ENCODE measurements at regions not wholly inside any gene's neighbourhood (a gene's known extent, or its start where the extent isn't known, plus 50 kb on each side); places are given as distances from the start of the nearest gene placed in this dataset.
"Not testable (repeated sequence)": the region's sequence is repeated elsewhere in the genome, so short reads cannot be mapped to it uniquely, and the experiment has no call there.

- no peak for DNase-seq
Measured at GRCh38 chr1:212155219-212155618, 119.7 kb downstream of the DTL start.

- DNase-seq: no peak
Measured at GRCh38 chr1:212157252-212157651, 121.7 kb downstream of the DTL start.

DNA sequence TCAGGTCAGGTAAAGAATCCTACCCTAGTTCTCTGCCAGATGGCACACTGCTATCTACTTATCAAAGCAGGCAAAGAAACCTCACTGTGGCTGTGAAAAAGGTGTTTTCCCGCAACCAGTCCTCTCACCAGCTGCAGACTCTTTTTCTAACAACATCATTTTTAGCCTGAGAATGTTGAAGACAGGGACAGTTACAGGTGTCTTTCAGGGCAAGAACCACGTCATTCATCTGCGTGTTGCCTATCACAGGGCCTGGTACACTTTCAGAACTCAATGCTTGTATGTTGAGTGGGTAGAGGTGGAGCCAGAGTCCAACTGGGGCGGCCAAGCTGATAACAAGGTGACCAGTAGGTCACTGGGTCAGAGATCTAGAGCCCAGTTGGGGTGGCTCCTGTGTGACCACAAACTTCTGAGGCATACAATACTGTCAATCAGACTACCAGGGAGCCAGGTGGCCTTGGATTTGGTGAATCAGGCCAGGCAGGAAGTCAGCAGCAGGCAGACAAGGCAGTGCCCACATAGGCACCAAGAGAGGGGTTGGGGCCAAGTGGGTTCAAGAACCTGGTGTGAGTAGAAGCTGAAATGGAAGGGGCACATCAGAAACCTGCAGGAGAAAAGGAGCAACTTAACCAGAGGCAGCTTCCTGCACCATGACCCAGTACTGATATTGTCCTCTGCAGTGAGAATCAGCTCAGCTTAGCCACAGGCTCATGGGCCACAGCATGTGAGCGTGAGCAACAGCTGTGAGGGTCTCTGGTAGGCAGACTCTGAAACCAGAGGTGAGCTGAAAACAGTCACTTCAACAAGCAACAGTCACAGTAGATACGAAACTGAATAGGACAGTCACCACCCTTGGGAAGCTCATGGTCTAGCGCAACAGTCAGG, 123.6 kb downstream of the DTL start:
- no peak for DNase-seq

GRCh38 chr1:212161231-212161781, 123.9 kb upstream of the PPP2R5A start:
- DNase-seq: peak; percentile 37

GRCh38 chr1:212162635-212163034, 122.6 kb upstream of the PPP2R5A start:
- peak; percentile 14 for DNase-seq

DNA sequence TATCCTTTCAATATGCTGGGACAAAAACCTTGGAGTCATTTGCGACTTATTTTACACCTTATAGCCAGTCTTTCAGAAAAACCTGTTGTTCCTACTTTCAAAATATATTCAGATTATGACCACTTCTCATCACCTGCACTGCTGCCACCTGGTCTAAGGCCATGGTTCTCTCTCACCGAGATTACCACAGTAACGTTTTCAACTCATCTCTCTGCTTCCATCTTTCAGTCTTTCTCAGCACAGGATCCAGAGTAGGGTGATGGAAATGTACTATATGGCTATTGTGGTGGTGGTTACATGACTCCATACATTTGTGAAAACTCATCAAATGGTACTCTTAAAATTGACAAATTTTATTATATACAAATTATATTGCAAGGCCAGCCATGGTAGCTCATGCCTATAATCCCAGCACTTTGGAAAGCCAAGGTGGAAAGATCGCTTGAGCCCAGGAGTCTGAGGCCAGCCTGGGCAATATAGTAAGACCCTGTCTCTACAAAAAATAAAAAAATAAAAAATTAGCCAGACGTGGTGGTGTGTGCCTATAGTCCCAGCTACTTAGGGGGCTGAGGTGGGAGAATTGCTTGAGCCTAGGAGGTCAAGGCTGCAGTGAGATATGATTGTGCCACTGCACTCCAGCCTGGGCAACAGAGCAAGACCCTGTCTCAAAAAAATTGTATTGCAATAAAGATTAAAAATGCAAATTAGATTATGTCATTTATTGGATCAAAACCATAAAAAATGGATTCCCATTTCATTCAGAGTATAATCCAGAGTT, 120.9 kb upstream of the PPP2R5A start:
- no peak for DNase-seq

DNA sequence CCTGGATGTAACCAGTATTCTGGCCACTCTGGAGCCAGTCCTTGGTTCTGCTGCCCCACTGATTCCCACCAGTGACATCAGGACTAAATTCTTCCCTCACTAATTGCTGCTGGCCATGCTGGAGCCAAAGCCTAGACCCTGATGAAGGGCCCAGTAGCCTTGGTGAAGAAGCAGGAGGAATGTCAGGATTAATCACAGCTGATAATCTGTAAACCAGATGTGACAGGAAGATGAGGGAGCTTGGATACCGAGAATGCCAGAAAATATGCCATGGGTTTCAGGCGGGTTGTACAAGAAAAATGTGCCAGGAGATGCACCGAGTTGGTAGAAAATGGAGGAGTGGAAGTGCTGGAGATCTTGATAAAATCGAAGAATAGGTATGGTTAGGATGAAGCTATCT, 119.0 kb upstream of the PPP2R5A start:
- no peak for DNase-seq

- no peak for DNase-seq
Measured at GRCh38 chr1:212166644-212167043, 118.6 kb upstream of the PPP2R5A start.

DNA sequence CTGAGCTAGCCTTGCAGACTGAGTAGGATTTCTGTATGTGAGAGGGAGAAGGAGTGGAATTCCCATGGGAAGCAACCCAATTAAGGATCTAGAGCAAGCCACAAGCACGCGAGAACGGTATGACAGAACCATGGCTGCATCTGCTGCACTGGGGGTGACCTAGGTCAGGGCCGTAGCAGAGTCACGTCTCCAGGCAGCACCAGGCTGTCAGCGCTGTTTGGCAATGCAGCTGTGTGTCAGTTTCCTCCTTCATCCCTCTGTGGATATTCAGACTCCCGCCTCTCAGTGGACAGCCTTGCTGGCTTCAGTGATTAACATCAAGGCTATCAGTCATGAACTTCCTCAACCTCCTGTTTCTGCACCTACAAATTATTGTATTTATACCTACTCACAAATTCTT, 118.1 kb upstream of the PPP2R5A start:
- peak; percentile 76 for DNase-seq

GRCh38 chr1:212173567-212173966, 111.6 kb upstream of the PPP2R5A start:
- DNase-seq: peak; percentile 19

DNA sequence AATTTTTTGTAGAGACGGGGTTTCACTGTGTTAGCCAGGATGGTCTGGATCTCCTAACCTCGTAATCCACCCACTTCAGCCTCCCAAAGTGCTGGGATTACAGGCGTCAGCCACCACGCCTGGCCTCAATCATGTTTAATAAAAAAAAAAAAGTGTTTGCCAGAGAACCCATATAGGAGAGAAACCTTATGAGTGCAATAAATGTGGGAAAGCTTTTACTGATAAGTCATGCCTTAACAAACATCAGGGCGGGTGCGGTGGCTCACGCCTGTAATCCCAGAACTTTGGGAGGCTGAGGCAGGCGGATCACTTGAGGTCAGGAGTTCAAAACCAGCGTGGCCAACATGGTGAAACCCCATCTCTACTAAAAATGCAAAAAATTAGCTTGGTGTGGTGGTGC, 110.9 kb upstream of the PPP2R5A start:
- not testable (repeated sequence) for DNase-seq

DNA sequence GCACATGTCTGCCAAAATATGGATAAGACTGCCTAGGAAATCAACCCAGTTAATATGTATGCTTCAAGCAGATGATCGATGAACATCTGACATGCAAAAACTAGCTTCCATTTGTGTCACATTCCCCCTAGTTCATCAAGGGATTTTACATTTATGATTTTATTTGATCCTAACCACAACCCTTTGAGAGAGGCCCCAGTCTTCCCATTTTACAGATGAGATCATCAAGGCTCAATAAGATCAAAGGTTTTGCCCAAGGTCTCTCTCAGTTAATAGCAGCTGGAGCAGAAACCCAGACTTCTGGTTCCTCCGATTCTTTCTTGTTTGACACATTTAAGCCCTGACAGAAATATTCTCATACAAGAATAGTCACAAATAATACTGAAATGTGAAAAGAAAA, 107.7 kb upstream of the PPP2R5A start:
- DNase-seq: peak; percentile 20

- DNase-seq: peak; percentile 78
Measured at GRCh38 chr1:212178851-212179250, 106.4 kb upstream of the PPP2R5A start.

DNA sequence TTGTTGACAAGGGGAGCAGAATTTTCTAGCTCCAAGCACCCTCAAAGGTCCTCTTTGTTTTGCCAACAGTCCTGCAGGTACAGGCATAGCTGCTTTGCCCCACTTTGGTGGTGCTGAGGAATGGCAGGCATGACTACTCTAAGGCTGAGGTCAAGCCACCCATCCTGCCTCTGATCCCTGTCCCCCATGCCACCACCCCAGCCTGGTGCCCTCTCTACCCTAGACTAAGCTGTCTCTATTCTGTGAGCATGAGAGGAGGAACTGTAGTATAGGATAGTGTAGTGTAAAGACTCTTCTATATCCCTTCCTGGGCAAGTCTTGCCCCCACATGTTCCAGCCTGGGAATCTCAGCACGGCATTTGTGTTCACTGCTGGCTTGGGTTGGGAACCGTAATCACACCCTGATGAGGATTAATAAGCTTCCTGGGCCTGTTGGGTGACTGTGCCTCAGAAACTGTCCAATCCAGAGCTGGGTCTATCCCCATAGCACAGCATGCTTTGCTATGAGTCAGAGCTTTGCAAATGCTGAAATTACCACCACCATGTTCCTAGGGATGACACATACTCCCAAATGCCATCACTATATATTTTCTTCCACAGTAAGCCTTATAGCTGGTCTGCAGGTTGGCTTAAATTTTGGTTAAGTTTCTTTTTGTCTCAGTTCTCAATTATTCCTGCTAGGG, 105.7 kb upstream of the PPP2R5A start:
- peak; percentile 89 for DNase-seq

DNA sequence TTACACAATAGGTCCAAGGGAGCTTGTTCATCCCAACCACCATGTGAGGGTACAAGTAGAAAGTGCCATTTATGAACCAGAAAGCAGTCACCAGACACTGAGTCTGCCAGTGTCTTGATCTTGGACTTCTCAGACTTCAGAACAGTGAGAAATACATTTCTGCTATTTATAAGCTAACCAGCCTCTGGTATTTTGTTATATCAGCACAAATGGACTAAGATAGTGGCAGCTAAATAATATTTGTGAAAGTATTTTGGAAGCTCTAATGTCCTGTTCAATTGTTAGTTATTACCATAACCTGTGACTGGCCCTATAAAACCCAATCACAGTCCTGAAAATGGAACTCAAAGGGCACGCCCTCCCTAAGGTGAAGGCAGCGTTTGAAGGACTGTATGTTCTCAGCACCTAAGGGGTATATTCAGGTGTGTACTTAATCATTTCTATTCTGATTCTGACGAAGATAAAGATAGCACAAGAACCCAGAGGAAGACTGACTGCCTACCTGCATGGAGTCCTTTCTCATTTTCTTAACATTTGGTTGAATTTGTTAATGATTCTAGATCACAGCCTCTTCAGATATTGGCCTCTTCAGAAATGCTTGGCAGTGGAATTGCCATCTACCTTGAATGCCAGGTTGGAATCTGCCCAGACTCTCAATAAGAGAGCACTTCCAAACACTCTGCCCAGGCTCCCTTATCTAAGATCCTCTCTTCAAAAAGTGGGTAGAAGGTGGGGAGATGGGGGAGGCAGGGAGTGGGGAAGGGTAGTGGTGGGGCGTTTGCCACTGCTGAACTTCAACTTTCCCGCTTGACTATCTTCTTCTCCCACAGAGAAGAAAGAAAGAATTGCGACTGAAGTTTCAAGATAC, 104.0 kb upstream of the PPP2R5A start:
- no peak for DNase-seq

GRCh38 chr1:212182171-212182570, 103.0 kb upstream of the PPP2R5A start:
- peak; percentile 50 for DNase-seq

DNA sequence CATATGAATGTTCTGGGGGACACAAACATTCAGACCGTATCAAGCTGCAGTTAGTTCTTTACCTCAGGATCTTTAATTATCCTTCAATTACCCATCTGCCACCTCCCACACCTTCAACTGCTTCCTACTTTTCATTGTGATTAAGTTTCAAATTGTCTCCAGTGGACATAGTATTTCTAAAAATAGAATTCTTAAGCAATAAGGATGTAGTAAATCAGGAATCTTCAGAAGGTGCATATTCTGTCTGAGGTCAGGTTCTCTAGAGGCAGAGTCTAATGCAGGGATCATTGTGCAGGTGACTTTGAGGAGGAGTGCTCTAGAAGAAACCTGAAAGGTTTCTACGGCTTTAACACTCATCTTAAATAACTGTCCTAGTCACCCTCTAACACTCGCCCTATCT, 102.6 kb upstream of the PPP2R5A start:
- DNase-seq: peak; percentile 44

DNA sequence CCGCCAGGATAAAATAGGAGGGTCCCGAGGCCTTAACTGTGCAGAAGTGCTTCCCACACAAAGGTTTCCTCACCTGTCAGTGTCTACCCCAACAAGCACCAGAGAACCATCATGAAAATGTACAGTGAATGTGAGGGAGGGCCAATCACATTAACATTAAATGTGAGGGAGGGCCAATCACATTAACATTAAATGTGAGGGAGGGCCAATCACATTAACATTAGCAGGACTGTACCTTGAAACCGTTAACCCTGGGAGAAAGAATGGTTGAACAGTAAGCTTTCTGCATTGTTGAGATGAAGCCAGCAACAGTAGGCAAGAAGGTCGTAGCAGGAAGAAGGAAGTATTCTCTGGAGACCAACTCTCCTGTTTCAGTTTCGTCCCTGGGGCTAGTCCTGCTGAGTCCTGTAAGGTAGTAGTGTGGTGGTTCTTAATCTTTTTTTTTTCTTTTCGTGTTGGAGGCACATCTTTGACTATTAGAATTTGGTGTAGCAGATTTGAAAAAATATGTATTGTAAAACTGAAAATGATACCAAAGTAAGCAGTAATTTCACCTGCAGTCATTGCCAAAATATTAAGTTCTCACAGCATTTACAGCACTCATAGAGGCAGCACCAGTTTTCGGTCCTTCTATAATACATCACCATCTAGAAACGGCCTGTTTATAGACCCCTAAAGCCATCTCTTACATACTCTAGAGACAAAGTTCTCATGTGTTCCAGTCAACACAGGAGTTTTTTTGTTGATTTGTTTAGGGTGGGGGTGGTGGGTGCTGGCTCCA, 98.6 kb upstream of the PPP2R5A start:
- peak; percentile 66 for DNase-seq

DNA sequence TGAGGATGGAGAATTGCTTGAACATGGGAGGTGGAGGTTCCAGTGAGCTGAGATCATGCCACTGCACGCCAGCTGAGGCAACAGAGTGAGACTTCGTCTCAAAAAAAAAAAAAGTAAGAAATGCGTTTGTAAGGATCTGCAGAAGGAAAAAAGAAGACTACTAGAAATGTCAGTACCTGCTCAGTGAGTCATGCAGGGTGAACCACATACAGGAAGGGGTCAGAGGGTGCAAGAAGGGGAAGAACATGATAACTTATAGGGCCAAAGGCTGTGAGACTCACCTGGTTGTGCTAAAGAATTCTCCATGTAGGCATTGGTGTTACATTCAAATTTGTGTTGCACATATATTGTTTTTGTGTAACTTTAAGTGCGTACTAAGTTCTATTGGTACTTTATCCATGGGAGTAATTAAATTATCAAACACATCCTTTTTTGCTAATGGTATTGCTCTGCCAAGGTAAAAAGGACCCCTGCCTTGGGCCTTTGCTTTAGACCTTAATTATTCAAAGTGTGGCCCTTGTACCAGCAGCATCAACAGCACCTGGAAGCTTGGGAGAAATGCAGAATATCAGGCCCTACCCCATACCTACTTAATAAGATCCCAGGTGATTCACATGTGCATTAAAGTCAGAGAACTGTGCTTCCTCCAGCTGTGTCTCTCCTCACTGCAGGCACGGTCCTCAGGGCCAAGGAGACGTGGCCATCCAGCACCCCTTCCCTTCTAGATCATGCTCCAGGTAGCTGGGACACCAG, 96.4 kb upstream of the PPP2R5A start:
- DNase-seq: no peak

GRCh38 chr1:212189352-212189738, 95.9 kb upstream of the PPP2R5A start:
- no peak for DNase-seq

DNA sequence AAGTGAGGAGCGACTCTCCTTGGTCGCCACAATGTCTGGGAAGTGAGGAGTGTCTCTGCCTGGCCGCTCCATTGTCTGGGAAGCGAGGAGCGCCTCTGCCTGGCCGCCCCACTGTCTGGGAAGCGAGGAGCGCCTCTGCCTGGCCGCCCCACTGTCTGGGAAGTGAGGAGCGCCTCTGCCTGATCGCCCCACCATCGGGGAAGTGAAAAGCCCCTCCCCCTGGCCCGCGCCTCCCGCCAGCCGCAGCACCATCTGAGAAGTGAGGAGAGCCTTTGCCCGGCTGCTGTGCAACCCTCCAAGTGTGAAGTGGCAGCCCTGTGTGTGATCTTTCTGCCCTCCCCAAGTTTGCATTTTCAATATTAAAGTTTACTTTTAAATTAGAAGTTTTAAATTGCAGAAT, 95.0 kb upstream of the PPP2R5A start:
- no peak for DNase-seq

All from inflammatory macrophage treated with lipopolysaccharide for 4 hours (primary cell).